Activated CD8-positive, alpha-beta memory T cell treated with anti-CD3 and anti-CD28 coated beads, Interleukin-2, amount 50 U/mL, for 24 hours (primary cell): ENCODE measurements at regions not wholly inside any gene's neighbourhood (a gene's known extent, or its start where the extent isn't known, plus 50 kb on each side); places are given as distances from the start of the nearest gene placed in this dataset.

ENCODE experiments used
- DNase-seq: peaks from one replicate; pipeline ENCODE4 v3.0.0-alpha.2; 2020; ENCODE audit errors: extremely low read depth

DNA sequence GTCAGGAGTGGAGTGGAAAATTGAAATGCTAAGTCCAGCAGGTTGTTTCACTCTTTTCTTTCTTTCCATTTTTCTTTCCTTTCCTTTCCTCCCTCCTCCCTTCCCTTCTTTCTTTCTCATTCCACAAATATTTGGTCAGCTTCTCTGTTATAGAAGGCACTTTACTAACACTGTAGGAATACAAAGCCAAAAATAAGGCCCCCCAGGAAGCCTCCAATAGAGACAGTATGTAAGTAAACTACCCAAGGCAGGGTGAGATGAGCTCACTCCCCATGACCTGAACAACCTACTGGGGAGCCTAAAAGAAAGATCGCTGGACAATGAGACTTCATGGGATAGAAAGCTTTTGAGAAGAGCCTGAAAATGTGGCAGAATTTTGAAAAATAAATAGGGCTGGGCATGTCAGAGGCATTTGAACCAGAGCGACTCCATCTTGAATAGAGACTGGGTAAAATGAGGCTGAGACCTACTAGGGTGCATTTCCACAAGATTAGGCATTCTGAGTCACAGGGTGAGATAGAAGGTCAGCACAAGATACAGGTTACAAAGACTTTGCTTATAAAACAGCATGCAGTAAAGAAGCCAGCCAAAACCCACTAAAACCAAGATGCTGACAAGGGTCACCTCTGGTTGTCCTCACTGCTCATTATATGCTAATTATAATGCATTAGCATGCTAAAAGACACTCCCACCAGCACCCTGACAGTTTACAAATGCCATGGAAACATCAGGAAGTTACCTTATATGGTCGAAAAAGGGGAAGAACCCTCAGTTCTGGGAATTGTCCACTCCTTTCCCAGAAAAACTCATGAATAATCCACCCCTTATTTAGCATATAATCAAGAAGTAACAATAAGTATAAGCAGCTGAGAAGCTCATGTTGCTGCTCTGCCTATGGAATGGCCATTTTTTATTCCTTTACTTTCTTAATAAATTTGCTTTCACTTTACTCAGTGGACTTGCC, 158.9 kb upstream of the EGFLAM start:
- DNase-seq, result no peak

- no peak for DNase-seq
Observed at GRCh38 chr5:38094889-38095288, 163.5 kb upstream of the EGFLAM start.

GRCh38 chr5:38093855-38094254, 164.5 kb upstream of the EGFLAM start:
- no peak for DNase-seq

- DNase-seq, result no peak
Observed at GRCh38 chr5:38086777-38087176, 171.6 kb upstream of the EGFLAM start.

DNA sequence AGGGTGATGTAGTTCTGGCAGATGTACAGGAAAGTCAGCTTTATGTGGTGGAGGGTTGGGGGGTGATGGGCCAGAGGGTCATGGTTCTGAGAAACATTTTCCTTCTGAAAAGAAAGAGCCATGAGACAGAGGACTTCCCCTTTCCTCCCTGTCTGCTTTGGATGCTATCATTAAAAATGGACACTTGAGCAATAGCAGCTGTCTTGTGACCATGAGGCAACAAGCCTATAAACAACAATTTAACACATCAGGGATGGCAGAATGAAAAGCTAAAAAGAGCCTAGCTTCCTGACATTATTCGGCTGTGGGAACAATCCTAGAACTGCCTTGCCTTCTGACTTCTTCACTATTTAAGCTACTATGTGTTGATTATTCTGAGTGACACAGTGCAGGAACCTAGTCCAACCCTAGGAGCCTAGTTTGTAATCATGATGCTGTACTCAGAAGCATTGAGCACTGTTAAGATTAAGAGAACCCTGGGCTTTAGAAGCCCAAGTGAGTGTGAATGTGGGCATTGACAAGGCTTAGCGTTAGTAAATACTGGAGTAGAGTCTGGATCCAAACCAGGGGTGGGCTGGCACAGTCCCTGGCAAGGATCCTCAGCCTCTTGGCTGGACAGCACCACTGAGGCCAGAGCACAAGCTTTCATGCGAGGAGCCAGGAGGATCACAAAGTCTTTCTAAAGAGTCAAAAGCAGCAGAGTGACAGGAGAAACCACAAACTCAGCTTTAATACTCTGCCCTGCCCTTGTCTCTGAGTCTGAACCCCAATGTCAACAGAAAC, 178.5 kb upstream of the EGFLAM start:
- no peak for DNase-seq

DNA sequence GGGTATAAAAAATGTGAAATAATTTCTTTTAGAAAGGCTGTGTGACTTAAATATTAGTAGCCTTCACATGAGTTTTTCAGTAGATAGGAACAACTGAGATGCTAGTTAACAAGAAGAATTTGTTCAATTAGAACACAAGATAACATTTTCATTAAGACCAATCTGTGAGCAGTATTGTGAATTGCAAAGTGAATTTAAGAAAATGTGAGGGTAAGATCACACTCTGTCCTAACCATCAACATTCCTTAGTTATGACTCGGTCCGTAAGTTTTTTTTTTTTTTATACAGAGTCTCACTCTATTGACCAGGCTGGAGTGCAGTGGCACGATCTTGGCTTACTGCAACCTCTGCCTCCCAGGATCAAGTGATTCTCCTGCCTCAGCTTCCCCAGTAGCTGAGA, 180.2 kb upstream of the EGFLAM start:
- no peak for DNase-seq

DNA sequence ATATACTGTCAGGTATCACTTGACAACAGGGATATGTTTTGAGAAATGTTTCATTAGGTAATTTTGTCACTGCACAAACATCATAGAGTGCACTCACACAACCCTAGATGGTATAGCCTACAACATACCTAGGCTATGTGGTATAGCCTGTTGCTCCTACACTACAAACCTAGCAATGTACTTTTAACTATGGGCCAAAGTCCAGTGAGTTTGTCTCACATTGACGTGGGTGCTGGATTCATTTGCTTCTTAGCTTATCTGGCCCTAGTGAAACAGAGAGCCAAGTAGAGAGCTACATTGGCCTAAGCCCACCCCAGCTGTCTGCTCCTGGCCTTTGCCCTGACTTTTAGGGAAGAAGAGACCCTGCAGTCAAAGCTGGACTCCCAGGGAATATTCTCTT, 180.7 kb upstream of the EGFLAM start:
- no peak for DNase-seq

DNA sequence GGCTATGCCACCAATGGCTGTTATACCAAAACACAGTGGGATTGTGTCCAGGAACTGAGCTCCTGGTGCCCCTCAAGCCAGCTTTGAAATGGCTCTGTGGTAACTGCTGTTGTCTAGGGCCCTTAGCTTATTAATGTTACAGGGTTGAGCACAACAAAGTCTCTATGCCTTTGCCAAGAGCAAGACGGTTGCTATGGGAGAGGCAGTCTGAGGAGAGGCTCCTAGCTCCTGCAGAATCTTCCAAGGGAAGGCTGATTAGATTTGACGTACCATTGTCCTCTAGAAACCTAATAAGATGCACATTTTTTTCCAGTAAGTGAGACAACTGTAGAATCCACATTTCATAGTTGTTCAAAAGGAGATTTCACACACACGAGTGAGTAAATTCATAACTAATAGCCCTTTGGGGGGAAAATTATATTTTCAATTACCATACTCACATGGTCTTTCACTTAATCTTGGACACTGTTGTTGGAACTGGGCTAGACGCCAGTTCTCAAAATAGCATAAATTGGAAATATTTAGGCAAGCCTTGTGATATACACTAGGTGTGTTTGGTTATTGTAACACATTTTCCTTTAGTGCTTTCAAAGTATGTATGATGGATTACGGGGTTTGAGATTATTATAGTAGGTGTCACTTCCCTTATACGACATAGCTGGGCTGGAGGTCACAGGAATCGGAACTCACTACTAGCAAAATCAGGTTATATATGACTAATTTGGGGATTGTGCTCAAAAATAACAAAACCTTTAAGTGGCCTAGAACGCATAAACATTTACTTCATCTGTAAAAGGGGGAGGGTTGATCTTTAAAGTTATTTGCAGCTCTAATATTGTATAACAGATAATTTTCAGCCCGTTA, 186.3 kb upstream of the EGFLAM start:
- DNase-seq, result no peak

- DNase-seq, result no peak
Observed at GRCh38 chr5:38070304-38070950, 187.9 kb upstream of the EGFLAM start.

DNA sequence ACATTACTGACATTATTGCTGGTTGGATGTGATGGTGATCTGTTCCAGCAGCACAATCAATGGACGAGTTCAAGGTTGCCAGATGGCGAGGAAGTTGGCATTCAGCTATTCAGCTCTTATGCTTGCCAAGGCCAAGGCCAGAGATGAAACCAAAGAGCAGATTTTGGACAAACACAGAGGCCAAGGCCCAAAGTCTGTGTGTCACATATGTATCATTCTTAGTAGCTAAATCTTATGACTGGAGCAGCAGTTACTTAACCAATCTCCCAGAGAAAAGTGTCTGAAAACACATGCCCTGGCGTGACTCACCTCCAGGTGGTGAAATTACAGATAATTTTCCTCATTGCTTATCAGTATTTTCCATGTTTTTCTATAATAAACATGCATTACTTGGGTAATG, 189.0 kb upstream of the EGFLAM start:
- DNase-seq, result no peak

DNA sequence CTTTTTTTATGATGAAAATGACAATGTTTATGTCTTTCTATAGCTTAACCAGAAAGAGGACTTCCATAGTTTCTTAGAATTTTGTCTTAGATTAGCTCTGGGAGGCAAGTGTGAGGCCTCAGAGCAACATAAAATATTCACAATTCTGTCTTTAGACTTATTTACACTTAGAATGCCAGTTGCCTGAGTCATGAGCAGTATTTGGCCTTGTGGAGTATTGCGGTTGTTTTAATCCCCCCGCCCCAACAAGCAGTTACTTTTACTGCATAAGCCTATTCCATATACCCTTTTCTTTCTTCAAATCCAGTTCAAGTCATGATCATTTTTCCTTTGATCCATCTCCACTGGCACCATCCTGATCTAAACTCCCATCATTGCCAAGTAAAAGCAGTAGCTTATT, 198.0 kb upstream of the EGFLAM start:
- no peak for DNase-seq

DNA sequence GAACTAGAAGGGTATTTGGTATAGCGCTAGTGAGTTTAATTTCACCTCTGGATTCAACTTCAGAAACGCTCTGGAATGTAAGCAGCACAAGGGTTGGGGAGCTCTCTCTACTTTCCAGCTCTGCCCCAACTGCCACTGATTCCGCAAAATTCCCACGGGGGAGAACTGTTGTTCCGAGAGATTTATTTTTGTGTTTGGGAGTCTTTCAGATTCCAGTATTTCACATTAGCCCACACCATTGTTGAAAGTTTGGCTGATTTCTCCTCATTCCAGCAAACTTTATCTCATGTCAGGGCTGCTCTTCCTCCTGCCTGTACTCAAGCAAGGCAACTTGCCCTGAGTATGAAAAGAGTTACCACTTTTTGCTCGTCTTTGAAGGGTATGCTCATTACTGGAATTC, 198.5 kb upstream of the EGFLAM start:
- no peak for DNase-seq

DNA sequence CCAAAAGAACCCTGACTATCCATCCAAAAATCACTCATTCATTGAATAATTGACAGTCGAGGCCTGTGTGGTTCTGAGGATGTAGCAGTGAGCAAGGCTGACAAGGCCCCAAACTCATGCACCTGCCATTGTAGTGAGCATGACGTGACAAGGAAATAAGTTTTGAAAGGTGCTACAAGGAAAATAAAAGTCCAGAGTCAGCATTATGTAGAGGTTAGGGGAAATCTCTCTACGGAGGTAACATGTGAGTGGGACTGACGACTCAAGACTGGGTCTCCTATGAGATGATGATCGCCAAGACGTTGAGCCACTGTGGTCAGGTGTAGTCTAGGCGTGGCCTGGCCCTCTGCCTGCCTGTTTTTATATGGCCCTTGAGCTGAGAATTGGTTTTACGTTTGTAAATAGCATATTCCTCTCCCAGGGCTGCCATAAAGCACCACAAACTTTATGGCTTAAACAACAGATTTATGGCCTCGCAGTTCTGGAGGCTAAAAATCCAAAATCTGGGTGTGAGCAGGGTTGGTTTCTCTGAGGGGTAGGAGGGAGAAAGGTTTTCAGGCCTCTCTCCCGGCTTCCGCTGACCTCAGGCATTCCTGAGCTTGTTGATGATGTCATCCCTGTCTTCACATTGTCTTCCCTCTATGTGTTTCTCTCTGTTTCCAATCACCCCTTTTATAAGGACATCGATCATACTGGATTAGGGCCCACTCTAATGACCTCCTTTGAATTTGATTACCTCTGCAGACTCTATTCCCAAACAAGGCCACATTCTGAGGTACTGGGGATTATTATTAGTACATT, 206.4 kb upstream of the EGFLAM start:
- DNase-seq, result no peak

- no peak for DNase-seq
Observed at GRCh38 chr5:38048400-38048799, 208.6 kb upstream of the GDNF start.

DNA sequence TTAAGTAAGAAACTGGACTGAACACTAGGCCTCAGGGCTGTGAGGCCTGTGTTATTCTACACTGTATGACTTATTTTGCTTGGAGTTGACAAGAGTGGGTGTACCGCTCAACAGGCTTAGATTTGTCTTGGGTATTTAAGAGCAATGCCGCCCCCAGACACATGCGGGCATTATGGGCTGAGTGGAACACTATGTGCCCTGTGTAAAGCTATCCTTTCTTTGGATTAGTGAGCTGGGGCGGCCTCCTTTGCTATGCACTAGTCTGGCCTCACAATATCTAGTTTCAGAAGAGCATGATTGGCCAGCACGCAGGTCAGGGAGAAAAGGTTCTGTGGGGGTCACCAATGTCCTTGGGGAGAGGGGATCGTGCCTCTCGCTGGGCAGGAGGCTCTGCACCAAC, 206.3 kb upstream of the GDNF start:
- DNase-seq, result no peak

- no peak for DNase-seq
Observed at GRCh38 chr5:38045446-38045845, 205.6 kb upstream of the GDNF start.

- DNase-seq, result no peak
Observed at GRCh38 chr5:38039826-38040225, 200.0 kb upstream of the GDNF start.

DNA sequence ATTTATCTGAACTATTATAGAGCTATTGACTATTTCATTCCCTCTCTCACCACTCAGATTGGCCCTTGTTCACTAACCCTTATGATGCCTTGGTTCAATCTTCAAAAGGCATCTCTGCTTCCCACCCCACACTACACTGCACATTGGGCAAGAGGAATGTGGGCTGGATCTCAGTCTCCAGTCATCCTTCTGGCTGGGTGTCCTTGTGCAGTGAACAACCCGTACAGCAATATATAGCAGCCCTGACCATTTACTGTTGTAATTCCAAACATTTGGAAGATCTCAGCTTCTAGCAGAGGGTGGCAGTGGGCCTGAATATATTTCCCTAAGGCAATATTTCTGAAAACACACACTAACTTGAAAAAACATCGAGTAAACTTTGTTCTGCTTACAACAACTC, 199.2 kb upstream of the GDNF start:
- no peak for DNase-seq

DNA sequence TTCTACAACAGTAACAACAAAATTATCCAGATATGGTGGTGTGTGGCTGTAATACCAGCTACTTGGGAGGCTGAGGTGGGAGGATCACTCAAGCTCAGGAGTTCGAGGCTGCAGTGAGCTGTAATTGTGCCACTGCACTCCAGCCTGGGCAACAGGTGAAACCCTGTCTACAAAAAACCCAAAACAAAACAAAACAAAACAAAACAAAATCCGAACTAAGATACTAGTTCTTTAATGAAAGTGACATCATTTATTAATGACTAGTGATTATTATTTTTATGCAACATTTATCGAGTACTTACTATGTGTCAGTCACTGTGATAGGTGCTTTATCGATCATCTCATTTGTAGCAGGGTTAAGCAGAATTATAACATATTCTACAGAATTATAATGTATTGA, 196.9 kb upstream of the GDNF start:
- DNase-seq, result no peak

GRCh38 chr5:38032149-38032548, 192.3 kb upstream of the GDNF start:
- no peak for DNase-seq

DNA sequence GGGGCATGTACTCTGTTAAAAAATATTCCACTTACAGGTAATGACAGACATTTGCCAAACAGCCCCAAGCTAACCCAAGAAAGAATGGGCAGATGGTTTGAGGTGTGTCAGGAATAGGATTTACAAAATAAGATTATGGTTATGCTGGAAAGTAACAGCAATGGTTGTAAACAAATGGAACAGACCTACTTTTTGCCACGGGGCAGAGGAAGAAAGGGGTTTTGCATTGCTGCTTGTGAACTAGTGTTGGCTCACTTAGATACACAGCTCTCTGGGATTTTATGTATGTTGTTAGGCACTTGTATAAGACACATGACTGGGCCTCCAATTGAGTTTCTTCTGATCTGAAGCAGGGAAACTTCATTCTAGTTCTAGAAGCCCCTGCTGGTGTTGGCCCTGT, 191.5 kb upstream of the GDNF start:
- DNase-seq, result no peak
